Right lobe of liver (tissue), 6 donors: ENCODE measurements at regions not wholly inside any gene's neighbourhood (a gene's known extent, or its start where the extent isn't known, plus 50 kb on each side); places are given as distances from the start of the nearest gene placed in this dataset.

Experiments used
- ATAC-seq, 4 donors: fragments of 200-7000 bp; cut with Tn5 transposase; one replicate each; pipeline ENCODE4 v1.9.1; 2020; ENCODE audit warnings: mild to moderate bottlenecking in 4 of 4, moderate library complexity in 4 of 4
- DNase-seq, 3 donors: peaks; one replicate each; pipeline ENCODE4 v3.0.0-alpha.2; 2020
- H3K27ac ChIP-seq, 3 donors: fragments of 200-600 bp; one replicate each; pipeline ENCODE4 v1.8.0; 2022
- H3K27me3 ChIP-seq, 2 donors: fragments of 200-600 bp; one replicate each; pipeline ENCODE4 v1.8.0; 2022
- H3K36me3 ChIP-seq, 4 donors: fragments of 200-600 bp; sonication (generic) in 1 of 4; one replicate each; pipeline versions ENCODE4 v1.5.1 to v1.8.0; 2017 to 2022; ENCODE audit warnings: control low read depth in 1 of 4
- H3K4me1 ChIP-seq, 4 donors: fragments of 200-600 bp; sonication (generic) in 1 of 4; one replicate each; pipeline versions ENCODE4 v1.5.1 to v1.8.0; 2017 to 2022; ENCODE audit warnings: control low read depth in 1 of 4
- H3K4me3 ChIP-seq, 3 donors: fragments of 200-600 bp; one replicate each; pipeline ENCODE4 v1.8.0; 2022
- H3K9me3 ChIP-seq, 4 donors: fragments of 200-600 bp; sonication (generic) in 1 of 4; one replicate each; pipeline versions ENCODE4 v1.5.1 to v1.8.0; 2017 to 2022; ENCODE audit warnings: control low read depth in 1 of 4
- CTCF ChIP-seq, 4 donors: fragments of 200-600 bp in 3 of 4; fragments of 450-650 bp in 1 of 4; IDR thresholded peaks; one replicate each; pipeline versions ENCODE4 v1.5.1 to v1.8.0; 2016 to 2022; ENCODE audit warnings: antibody characterized with exemption in 4 of 4, mild to moderate bottlenecking in 2 of 4
- POLR2A ChIP-seq: fragments of 450-650 bp; IDR thresholded peaks from one replicate; pipeline ENCODE4 v1.6.1; 2017; ENCODE audit warnings: antibody characterized with exemption, mild to moderate bottlenecking
- WGBS: methylation state at CpG from one replicate; pipeline ENCODE4 v1.1.6; 2018; ENCODE audit warnings: low coverage, low lambda C conversion rate; ENCODE audit not compliant: insufficient coverage; ENCODE audit errors: missing lambda C conversion rate; 5-methylcytosine and 5-hydroxymethylcytosine counted together
- intact Hi-C, 2 donors: fragments of 100-400 bp; cut with DNase I; formaldehyde crosslinking; loops; one replicate each; pipeline versions ENCODE4 v1.11.2 to v1.14.1; 2022
- donor health status: DM: no; HTN: yes; CAD: no.
- donor health status: DM: no; HTN: no; CAD: no.
- donor health status: DM: no; HTN: no; CAD: no.
- donor health status: DM: no; HTN: yes; CAD: no.
- donor health status: DM: no; HTN: yes; CAD: no.

DNA sequence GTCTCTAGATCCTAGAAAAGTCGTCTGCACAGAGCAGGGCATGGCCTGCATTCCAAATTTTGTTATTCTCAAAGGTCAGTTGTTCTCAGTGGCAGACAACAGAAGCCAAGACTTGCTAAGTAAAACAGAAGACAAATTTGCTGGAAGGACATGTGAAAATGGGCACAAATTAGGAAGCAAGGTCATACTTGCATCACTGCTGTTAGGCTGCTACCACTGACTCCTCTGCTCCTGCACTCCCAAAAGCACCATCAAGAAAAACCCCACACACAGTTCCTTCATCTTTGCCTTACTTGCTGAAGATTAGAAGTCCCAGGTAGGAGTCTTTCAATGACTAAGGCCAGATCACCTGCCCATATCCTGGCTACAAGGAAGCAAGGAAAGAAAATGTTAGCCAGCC lies 69.9 kb upstream of the ATP2C1 start:
- intact Hi-C loops, result no loop called here
- Histone ChIP-seq H3K36me3 (no peaks in the 10 kb centered on the region), H3K27ac (no peak overlapping the region), H3K4me3 (no peak overlapping the region), H3K9me3 (no peaks in the 10 kb centered on the region), H3K4me1 (no peaks in the 10 kb centered on the region), H3K27me3 (no peaks in the 10 kb centered on the region)
- WGBS, result 25% methylated on average over 1 of the region's 1 CpG
- TF ChIP-seq POLR2A (no peak), CTCF (IDR thresholded peaks at IDR 0.05) (no peak)
- no peak for ATAC-seq
- no peak for DNase-seq

- no peak overlapping the region for H3K4me3 ChIP-seq
- intact Hi-C loops, result no loop called here
- 40% methylated on average over 2 of the region's 2 CpGs for WGBS
- no peaks in the 10 kb centered on the region for H3K9me3 ChIP-seq
- no peaks in the 10 kb centered on the region for H3K4me1 ChIP-seq
- DNase-seq (no peak), ATAC-seq (no peak)
- H3K27ac ChIP-seq, result no peak overlapping the region
- H3K36me3 ChIP-seq, result no peaks in the 10 kb centered on the region
- no peaks in the 10 kb centered on the region for H3K27me3 ChIP-seq
- TF ChIP-seq POLR2A (no peak), CTCF (IDR thresholded peaks at IDR 0.05) (no peak)
Observed at GRCh38 chr3:130825762-130826299, 68.1 kb upstream of the ATP2C1 start.

- Histone ChIP-seq H3K4me1 (no peaks in the 10 kb centered on the region), H3K27ac (no peak overlapping the region), H3K4me3 (no peak overlapping the region), H3K36me3 (no peaks in the 10 kb centered on the region), H3K9me3 (no peaks in the 10 kb centered on the region), H3K27me3 (no peaks in the 10 kb centered on the region)
- no peak for DNase-seq
- no peak for ATAC-seq
- intact Hi-C loops, result no loop called here
- 63% methylated on average over 4 of the region's 4 CpGs for WGBS
- no peak for TF ChIP-seq CTCF (IDR thresholded peaks at IDR 0.05)
- no peak for TF ChIP-seq POLR2A
Observed at GRCh38 chr3:130826516-130827182, 67.2 kb upstream of the ATP2C1 start.

DNA sequence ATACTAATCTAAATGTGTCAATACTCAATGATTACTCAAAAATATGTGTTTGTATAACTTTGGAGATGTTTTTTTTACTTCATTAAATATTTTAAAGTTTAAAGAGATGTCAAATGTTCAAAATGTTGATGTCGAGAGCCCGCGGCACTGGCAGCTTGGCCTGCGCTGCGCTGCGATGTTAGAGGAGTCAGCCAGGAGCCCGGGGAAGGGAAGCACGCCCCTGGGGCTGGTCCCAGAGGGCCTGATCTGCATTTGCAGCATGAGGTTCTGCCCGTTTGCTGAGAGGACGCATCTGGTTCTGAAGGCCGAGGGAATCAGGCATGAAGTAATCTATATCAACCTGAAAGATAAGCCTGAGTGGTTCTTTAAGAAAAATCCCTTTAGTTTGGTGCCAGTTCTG lies 66.4 kb upstream of the ATP2C1 start:
- H3K27me3 ChIP-seq, result no peaks in the 10 kb centered on the region
- 82% methylated on average over 10 of the region's 11 CpGs for WGBS
- no peak for DNase-seq
- no peaks in the 10 kb centered on the region for H3K9me3 ChIP-seq
- H3K27ac ChIP-seq, result no peak overlapping the region
- TF ChIP-seq POLR2A (no peak), CTCF (IDR thresholded peaks at IDR 0.05) (no peak)
- intact Hi-C loops, result no loop called here
- no peaks in the 10 kb centered on the region for H3K4me1 ChIP-seq
- H3K4me3 ChIP-seq, result no peak overlapping the region
- ATAC-seq, result no peak
- no peaks in the 10 kb centered on the region for H3K36me3 ChIP-seq
